Stimulated activated CD4-positive, alpha-beta T cell treated with anti-CD3 and anti-CD28 coated beads, TNF-alpha, amount 100 ng/mL, for 24 hours (primary cell): ENCODE measurements at regions not wholly inside any gene's neighbourhood (a gene's known extent, or its start where the extent isn't known, plus 50 kb on each side); places are given as distances from the start of the nearest gene placed in this dataset.
"Not testable (repeated sequence)": the region's sequence is repeated elsewhere in the genome, so short reads cannot be mapped to it uniquely, and the experiment has no call there.

Experiments used
- DNase-seq, 3 experiments: peaks; one replicate each; pipeline ENCODE4 v3.0.0-alpha.2; 2020; ENCODE audit warnings: low read depth in 3 of 3

GRCh38 chr9:26492608-26493521, 399.7 kb downstream of the CAAP1 start:
- not testable (repeated sequence) for DNase-seq

GRCh38 chr9:26491922-26492607, 400.5 kb downstream of the CAAP1 start:
- DNase-seq = not testable (repeated sequence)

GRCh38 chr9:26483991-26484390, 408.6 kb downstream of the CAAP1 start:
- DNase-seq = no peak

- no peak for DNase-seq
Observed at GRCh38 chr9:26477963-26478362, 414.6 kb downstream of the CAAP1 start.

- DNase-seq = no peak
Observed at GRCh38 chr9:26471261-26471660, 421.3 kb downstream of the CAAP1 start.

- no peak for DNase-seq
Observed at GRCh38 chr9:26470284-26470683, 422.3 kb downstream of the CAAP1 start.

GRCh38 chr9:26463837-26464236, 428.8 kb downstream of the CAAP1 start:
- DNase-seq = no peak

- no peak for DNase-seq
Observed at GRCh38 chr9:26462751-26463150, 429.9 kb downstream of the CAAP1 start.

GRCh38 chr9:26462213-26462612, 430.4 kb downstream of the CAAP1 start:
- no peak for DNase-seq

- no peak for DNase-seq
Observed at GRCh38 chr9:26460624-26461023, 432.0 kb downstream of the CAAP1 start.

- no peak for DNase-seq
Observed at GRCh38 chr9:26459959-26460358, 432.6 kb downstream of the CAAP1 start.

- DNase-seq = no peak
Observed at GRCh38 chr9:26458054-26458453, 434.5 kb downstream of the CAAP1 start.

GRCh38 chr9:26457151-26457550, 435.5 kb downstream of the CAAP1 start:
- DNase-seq = no peak

GRCh38 chr9:26439061-26439624, 453.5 kb downstream of the CAAP1 start:
- no peak for DNase-seq

- DNase-seq = no peak
Observed at GRCh38 chr9:26437056-26437711, 455.4 kb downstream of the CAAP1 start.

- no peak for DNase-seq
Observed at GRCh38 chr9:26426551-26427131, 466.0 kb downstream of the CAAP1 start.

- DNase-seq = no peak
Observed at GRCh38 chr9:26418480-26418879, 474.1 kb downstream of the CAAP1 start.

- DNase-seq = no peak
Observed at GRCh38 chr9:26415528-26415927, 477.1 kb downstream of the CAAP1 start.

GRCh38 chr9:26413611-26414010, 479.0 kb downstream of the CAAP1 start:
- DNase-seq = no peak

- no peak for DNase-seq
Observed at GRCh38 chr9:26412446-26412845, 480.2 kb downstream of the CAAP1 start.

- DNase-seq = no peak
Observed at GRCh38 chr9:26406676-26407075, 485.9 kb downstream of the CAAP1 start.

- no peak for DNase-seq
Observed at GRCh38 chr9:26399556-26399955, 493.0 kb downstream of the CAAP1 start.
